Breast epithelium (tissue), 3 donors: ENCODE measurements at regions not wholly inside any gene's neighbourhood (a gene's known extent, or its start where the extent isn't known, plus 50 kb on each side); places are given as distances from the start of the nearest gene placed in this dataset.

ENCODE experiments used
- CTCF ChIP-seq, 3 donors: fragments of 450-650 bp; IDR thresholded peaks; one replicate each; pipeline ENCODE4 v1.5.1; 2016 to 2017; ENCODE audit warnings: antibody characterized with exemption in 3 of 3, mild to moderate bottlenecking in 3 of 3, moderate library complexity in 3 of 3
- POLR2A ChIP-seq: fragments of 450-650 bp; IDR thresholded peaks from one replicate; pipeline ENCODE4 v1.6.1; 2016; ENCODE audit warnings: antibody characterized with exemption, mild to moderate bottlenecking, moderate library complexity

GRCh38 chr10:60626037-60626436, 152.2 kb upstream of the CDK1 start:
- TF ChIP-seq CTCF (IDR thresholded peaks at IDR 0.05) (no peak), POLR2A (no peak)
